H54 (cell line): ENCODE measurements at regions not wholly inside any gene's neighbourhood (a gene's known extent, or its start where the extent isn't known, plus 50 kb on each side); places are given as distances from the start of the nearest gene placed in this dataset.

Source experiments
- DNase-seq: peaks from one replicate; pipeline ENCODE4 v3.0.0; 2011; ENCODE audit warnings: low spot score, mixed read lengths; ENCODE audit not compliant: insufficient read length
- FAIRE-seq: peaks from 3 replicates; lab custom pipeline; 2011; peaks lifted over from hg19 to GRCh38; lab: Jason Lieb, UNC
- POLR2A ChIP-seq: IDR thresholded peaks from 2 replicates; pipeline ENCODE4 v1.6.1; 2011; ENCODE audit warnings: low read depth, mild to moderate bottlenecking, low read length

DNA sequence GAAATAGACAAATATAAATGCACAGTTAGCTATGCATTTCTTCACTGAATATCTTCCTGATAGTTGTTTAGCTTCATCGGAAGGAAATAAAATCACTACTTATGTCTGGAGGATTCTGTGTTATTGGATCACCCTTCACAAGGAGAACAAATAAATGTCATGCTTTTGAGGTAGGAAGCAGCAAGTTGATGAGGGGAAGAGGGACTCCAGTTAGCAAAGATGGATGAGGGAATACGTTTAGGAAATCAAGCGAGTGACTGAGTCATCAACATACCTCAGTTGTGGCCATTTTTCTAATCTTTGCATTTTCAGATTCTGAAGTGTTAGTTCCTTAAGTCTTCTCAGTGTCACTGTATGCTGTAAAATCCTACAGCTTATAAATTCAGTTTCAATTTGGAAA lies 456.2 kb downstream of the EPHA4 start:
- FAIRE-seq: no peak
- no peak for TF ChIP-seq POLR2A
- no peak for DNase-seq

DNA sequence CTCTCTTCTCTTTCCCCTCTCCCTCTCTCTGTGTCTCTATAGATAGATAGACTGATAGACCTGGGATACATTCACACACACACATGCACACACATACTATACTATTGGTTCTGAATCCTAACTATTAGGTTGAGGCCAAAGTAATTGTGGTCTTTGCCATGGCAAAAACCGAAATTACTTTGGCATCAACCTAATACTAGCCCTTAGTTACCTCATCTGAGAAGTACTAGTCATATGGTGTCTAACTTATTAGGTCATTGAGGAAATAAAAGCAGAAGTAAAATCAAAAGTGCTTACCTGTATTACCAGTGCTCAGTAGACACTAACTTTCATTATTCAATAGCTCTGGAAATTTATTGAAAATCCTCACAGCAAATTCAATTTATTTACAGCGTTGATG lies 451.5 kb downstream of the EPHA4 start:
- no peak for DNase-seq
- TF ChIP-seq POLR2A: no peak
- FAIRE-seq: no peak

DNA sequence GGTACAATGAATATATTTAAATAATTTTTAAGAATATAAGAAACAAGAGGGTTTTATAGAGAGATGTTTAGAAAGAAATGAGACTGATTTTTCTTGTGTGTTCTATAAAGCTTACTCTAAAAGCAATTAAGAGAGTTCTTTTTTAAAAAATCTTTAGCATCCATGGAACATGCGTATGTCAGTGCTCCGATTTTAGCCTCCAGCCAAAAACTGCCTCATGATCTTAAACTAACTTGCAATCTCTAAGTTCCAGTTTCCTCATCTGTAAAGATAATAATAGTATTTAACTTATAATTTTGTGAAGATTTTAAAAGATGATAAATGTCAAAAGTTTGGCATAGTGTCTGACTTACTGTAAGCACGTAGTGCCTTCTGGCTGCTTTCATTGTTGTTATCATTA lies 448.7 kb downstream of the EPHA4 start:
- DNase-seq (no peak), FAIRE-seq (no peak)
- no peak for TF ChIP-seq POLR2A

DNA sequence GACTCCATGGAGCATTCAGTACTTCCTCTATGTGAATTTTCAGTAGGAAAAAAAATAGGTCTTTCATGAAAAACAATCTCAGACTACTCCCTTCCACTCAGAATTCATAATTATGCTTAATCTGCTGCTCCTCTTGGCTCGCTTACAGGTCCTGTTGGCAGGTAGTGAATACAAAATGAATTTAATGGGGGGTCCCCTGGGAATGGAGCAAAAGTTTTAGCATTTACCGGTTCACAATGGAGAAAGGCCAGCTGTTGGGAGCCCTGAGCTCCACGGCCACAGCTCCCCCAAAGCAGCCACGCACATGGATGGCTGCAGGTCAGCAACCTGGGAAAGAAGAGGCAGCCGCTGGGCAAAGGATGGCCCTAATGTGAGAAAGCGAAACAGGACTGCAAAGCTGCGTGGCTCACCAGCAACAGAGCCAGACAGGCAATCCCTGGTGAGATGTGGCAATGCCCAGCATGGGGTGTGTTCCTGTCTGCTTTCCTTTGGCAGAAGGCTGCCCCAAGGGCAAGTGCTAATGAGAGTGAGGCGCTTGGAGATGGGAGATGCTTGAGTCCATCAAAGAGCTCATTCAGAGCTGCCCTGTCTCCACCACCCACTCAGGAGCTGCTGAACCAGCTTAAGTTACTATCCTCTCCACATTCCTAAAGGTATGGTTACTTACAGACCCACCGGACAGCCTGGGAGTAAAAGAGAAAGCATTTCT lies 447.4 kb downstream of the EPHA4 start:
- peak; percentile 22 for DNase-seq

DNA sequence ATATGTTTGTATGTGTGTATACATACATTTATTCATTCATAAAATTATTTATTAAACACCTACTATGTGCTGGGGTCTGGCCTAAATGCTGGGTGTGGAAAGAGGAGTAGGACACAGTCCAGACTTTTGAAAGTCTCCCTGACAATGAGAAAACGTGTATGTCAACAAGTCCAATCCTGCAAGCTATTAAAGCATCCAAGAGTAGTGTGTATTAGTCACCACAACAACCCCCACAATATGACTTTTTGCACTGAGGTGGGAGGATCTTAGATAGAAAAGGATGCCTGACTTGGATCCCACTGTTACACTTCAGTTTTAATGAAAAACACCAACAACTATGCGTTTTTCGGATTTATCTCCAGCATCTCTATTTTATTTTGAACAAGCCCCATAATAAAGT lies 446.4 kb downstream of the EPHA4 start:
- no peak for DNase-seq
- TF ChIP-seq POLR2A: no peak
- FAIRE-seq: peak; percentile 53

More for the DNA sequence above, 447.4 kb downstream of the EPHA4 start:
- FAIRE-seq: peak; percentile 84
- no peak for TF ChIP-seq POLR2A

DNA sequence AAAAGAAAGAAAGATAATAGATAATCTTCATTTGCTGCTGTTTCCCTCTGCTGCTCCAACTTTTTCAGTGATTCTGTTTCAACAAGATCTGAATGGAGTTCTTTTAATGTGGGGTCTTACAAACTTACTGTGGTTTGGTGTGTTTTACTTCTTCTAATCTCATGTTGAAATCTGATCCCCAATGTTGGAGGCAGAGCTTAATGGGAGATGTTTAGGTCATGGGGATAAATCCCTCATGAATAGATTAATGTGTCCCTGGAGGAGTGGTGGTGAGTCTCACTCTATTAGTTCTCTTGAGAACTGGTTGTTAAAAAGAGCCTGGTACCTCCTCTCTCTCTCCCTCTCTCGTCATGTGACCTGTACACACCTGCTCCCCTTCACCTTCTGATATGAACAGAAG lies 442.4 kb downstream of the EPHA4 start:
- no peak for TF ChIP-seq POLR2A
- DNase-seq (no peak), FAIRE-seq (no peak)

DNA sequence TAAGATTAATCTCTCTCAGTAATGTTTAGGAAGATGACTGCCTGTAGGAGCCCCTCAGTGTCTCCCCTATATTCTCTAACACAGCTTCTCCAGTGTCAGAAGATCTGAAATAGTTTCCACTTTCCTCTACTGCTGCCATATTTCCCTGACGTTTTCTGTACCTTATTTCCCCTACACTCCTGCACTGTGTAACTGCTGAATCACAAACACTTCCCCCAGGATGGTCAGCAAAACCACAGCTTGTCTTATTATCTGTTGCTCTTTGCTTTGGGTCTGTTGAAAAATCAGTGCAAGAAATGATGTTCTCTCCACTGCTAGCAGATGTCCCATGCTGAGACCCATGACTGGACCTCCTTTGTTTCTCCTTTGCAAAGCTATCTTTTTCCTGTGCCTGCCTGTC lies 441.7 kb downstream of the EPHA4 start:
- no peak for TF ChIP-seq POLR2A
- FAIRE-seq (no peak), DNase-seq (no peak)

DNA sequence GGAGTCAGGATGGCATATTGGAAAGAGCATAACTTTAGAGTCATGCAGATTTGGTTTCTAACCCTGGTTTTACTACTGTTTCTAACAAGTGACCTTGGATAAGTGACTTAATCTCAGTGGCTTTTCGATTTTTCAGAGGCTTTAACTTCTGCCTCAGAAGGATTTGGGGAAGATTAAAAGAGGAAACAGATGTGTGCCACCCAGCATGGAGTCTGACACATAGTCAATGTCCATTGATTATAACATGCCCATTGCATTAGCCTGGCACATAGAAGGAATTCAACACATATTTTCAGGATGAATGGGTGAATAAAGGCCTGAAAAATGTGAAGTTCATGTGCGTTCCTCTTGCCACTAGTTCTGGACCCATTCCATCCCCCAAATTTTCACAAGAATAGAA lies 438.2 kb downstream of the EPHA4 start:
- FAIRE-seq (peak; percentile 93), DNase-seq (peak; percentile 12)
- TF ChIP-seq POLR2A: no peak

DNA sequence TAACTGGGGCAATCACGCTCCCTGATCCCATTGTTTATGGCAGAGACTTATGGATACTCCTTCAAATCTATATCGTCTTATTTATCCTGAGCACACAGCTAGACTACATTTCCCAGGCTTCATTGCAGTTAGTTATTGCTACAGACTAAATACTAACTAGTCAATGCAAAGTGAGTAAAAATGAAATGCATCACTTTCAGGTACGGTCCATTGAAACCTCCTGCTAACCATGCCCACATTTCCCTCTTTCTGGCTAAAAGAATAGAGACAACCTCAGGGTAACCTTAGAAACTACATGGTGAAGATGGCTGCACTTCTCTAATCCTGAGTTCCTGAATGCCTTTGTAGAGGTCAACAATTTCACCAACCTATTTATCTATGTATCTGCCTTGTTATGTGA lies 437.4 kb downstream of the EPHA4 start:
- FAIRE-seq (no peak), DNase-seq (no peak)
- no peak for TF ChIP-seq POLR2A

DNA sequence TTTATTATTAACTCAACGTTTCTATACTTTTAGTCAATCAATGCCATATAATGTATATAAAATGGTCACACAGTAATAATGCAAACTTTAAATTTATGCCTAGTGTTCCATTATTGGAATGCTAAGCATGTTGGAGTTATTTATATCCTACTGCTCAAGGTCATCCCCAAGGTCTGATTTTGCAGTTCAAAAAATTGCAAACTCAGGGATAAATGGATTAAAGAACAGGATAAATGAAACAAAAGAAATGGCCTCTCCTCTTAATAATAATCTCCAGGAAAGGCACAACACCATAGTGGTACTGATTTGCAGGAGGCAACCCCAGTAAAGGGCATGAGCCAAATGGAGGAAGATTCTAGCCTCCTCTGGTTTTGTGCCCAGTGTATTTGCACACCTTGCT lies 436.4 kb downstream of the EPHA4 start:
- DNase-seq: no peak
- TF ChIP-seq POLR2A: no peak
- FAIRE-seq: peak; percentile 6

DNA sequence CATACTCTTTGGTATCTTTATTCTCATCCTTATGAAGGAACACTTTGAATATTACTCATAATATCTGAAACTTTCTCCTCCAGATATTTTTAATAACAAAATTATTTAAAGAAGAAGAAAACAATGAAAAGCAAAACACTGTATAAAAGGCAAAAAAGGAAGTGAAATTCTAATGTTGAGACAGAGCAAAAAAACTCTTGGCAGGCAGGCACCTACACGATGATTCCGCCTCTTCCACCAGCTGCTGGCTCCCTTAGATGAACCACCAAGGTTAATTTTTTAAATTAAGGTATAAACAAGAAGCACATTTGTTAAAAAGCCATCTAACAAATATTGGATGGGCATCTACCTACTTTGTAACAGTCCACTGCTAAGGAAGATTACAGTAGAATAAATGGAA lies 434.7 kb downstream of the EPHA4 start:
- TF ChIP-seq POLR2A: no peak
- no peak for DNase-seq
- FAIRE-seq: no peak

DNA sequence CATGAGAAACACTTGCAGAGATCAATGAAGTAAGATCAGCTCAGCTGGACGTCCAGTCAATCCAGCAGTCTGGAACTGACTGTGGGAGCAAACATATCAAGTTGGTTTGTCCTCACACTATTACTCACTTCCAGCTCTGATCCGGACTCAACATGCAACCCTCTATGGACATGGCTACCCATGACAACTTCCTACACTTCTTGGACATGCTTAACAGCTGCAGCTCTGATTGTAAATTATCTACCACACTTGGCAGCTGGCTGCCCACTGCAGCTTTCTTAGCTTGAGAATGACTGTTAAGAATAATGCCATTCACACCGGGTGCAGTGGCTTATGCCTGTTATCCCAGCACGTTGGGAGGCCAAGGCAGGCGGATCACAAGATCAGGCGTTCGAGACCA lies 429.8 kb downstream of the EPHA4 start:
- FAIRE-seq (no peak), DNase-seq (no peak)
- no peak for TF ChIP-seq POLR2A

DNA sequence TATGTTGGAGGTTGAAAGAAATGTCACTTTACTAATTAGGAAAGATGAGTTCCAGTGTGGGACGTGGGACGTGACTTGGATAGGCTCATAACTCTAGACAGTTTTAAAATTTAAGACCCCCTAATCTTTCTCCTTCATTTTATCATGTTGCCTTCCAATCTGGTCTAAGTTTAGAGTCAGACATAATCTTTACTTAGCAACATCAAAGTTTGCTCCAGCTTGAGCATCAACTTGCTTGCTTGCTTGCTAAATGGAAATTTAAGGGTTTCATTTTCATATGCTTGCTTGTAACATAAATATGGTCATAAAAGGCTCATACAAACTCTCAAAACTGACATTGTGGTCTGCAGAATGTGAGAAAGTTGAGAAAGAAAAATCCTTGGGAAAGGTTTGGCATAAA lies 428.9 kb downstream of the EPHA4 start:
- no peak for TF ChIP-seq POLR2A
- FAIRE-seq (no peak), DNase-seq (no peak)

DNA sequence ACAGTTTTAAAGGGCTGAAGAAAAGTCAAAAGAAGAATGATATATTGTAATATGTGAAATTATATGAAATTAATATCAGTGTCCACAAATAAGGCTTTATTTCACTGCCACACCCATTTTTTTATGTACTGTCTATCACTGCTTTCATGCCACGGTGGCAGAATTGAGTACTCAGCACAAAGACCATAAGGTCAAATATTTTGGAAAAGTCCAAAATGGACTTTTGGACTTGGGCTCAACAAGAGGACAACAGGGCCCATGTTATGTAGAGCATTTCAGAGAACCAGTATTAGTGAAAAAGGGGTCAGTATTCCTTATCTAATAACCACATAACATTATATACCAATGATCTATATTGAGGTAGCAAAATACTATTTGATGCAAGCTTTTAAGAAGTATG lies 427.2 kb downstream of the EPHA4 start:
- FAIRE-seq (no peak), DNase-seq (no peak)
- no peak for TF ChIP-seq POLR2A

DNA sequence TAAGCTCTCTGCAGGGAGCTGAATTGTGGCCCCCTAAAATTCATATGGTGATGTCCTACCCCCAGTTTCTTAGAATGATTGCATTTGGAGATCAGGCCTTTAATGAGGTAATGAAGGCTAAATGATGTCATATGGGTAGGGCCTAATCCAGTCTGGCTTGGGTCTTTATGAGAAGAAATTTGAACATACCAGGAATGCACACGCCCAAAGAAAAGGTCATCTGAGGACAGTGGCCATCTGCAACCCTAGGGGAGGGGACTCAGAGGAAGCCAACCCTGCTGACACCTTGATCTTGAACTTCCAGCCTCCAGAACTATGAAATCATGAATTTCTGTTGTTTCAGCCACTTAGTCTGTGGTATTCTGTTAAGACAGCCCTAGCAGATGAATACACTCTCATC lies 426.7 kb downstream of the EPHA4 start:
- FAIRE-seq (no peak), DNase-seq (no peak)

More for the DNA sequence above, 426.7 kb downstream of the EPHA4 start:
- TF ChIP-seq POLR2A: no peak
